GM23338 (cell line): ENCODE measurements at regions not wholly inside any gene's neighbourhood (a gene's known extent, or its start where the extent isn't known, plus 50 kb on each side); places are given as distances from the start of the nearest gene placed in this dataset.

Experiments used
- ATAC-seq: fragments of 200-7000 bp; cut with Tn5 transposase; 3 replicates; pipeline ENCODE4 v1.9.1; 2020
- DNase-seq: peaks from one replicate; pipeline ENCODE4 v3.0.0-alpha.2; 2015; ENCODE audit warnings: low spot score
- H2AFZ ChIP-seq: fragments of 200-600 bp; sonication (generic); 2 replicates; pipeline ENCODE4 v1.8.0; 2016; ENCODE audit warnings: antibody characterized with exemption, mild to moderate bottlenecking, moderate library complexity
- H3F3A ChIP-seq: fragments of 200-600 bp; sonication (generic); replicated peaks from 2 replicates; pipeline ENCODE4 v1.8.0; 2017; ENCODE audit warnings: antibody characterized with exemption, mixed run types, low read depth
- H3K27ac ChIP-seq: fragments of 200-600 bp; sonication (generic); 2 replicates; pipeline ENCODE4 v1.6.1; 2016; ENCODE audit warnings: low read depth
- H3K27me3 ChIP-seq: fragments of 200-600 bp; sonication (generic); 2 replicates; pipeline ENCODE4 v1.8.0; 2016; ENCODE audit warnings: mild to moderate bottlenecking, mixed run types, moderate library complexity; ENCODE audit not compliant: insufficient read depth
- H3K36me3 ChIP-seq: fragments of 200-600 bp; sonication (generic); 2 replicates; pipeline ENCODE4 v1.8.0; 2016; ENCODE audit warnings: mild to moderate bottlenecking; ENCODE audit not compliant: insufficient read depth
- H3K4me1 ChIP-seq: fragments of 200-600 bp; sonication (generic); 2 replicates; pipeline ENCODE4 v1.8.0; 2016; ENCODE audit warnings: mild to moderate bottlenecking, moderate library complexity; ENCODE audit not compliant: insufficient read depth
- H3K4me2 ChIP-seq: fragments of 200-600 bp; sonication (generic); 2 replicates; pipeline ENCODE4 v1.7.1; 2017; ENCODE audit warnings: mixed run types
- H3K4me3 ChIP-seq: fragments of 200-600 bp; sonication (generic); 2 replicates; pipeline ENCODE4 v1.6.1; 2016; ENCODE audit warnings: mixed run types
- H3K79me2 ChIP-seq: fragments of 200-600 bp; sonication (generic); replicated peaks from 2 replicates; pipeline ENCODE4 v1.8.0; 2017; ENCODE audit warnings: mild to moderate bottlenecking; ENCODE audit not compliant: insufficient read depth
- H3K9me2 ChIP-seq: fragments of 200-600 bp; sonication (generic); 2 replicates; pipeline ENCODE4 v1.8.0; 2017; ENCODE audit not compliant: insufficient read depth
- H4K20me1 ChIP-seq: fragments of 200-600 bp; sonication (generic); replicated peaks from 2 replicates; pipeline ENCODE4 v1.8.0; 2017; ENCODE audit warnings: mild to moderate bottlenecking; ENCODE audit not compliant: insufficient read depth
- H3K27ac Mint-ChIP-seq: 2 replicates; pipeline ENCODE4 v1.8.0; 2020; ENCODE audit warnings: inconsistent platforms, mild to moderate bottlenecking, moderate library complexity, mixed read lengths
- H3K27me3 Mint-ChIP-seq: 3 replicates; pipeline ENCODE4 v1.8.0; 2022; ENCODE audit warnings: low read depth, mild to moderate bottlenecking, moderate library complexity, mixed read lengths, inconsistent platforms; ENCODE audit not compliant: insufficient read depth, poor library complexity
- H3K36me3 Mint-ChIP-seq: 3 replicates; pipeline ENCODE4 v1.8.0; 2021; ENCODE audit warnings: low read depth, mild to moderate bottlenecking, inconsistent platforms, moderate library complexity, mixed read lengths
- H3K4me1 Mint-ChIP-seq: 3 replicates; pipeline ENCODE4 v1.8.0; 2020; ENCODE audit warnings: mild to moderate bottlenecking, inconsistent platforms, mixed read lengths
- H3K4me3 Mint-ChIP-seq: 3 replicates; pipeline ENCODE4 v1.8.0; 2021; ENCODE audit warnings: moderate library complexity, mild to moderate bottlenecking, inconsistent platforms, mixed read lengths
- H3K9me3 Mint-ChIP-seq: 3 replicates; pipeline ENCODE4 v1.8.0; 2020; ENCODE audit warnings: moderate library complexity, mild to moderate bottlenecking, inconsistent platforms, mixed read lengths
- CREB1 ChIP-seq: fragments of 250-450 bp; sonication (Bioruptor Pico); IDR thresholded peaks from 2 replicates; pipeline ENCODE4 v1.5.0; 2020; ENCODE audit warnings: low read depth, mild to moderate bottlenecking, moderate library complexity
- EZH2 ChIP-seq: fragments of 200-600 bp; sonication (generic); IDR thresholded peaks from one replicate; pipeline ENCODE4 v1.8.0; 2017; ENCODE audit warnings: antibody characterized with exemption, mild to moderate bottlenecking, low read depth; ENCODE audit not compliant: unreplicated experiment
- EZH2phosphoT487 ChIP-seq: fragments of 200-600 bp; sonication (generic); IDR thresholded peaks from one replicate; pipeline ENCODE4 v1.8.1; 2018; ENCODE audit warnings: antibody characterized with exemption; ENCODE audit not compliant: unreplicated experiment
- POLR2AphosphoS5 ChIP-seq: IDR thresholded peaks from 2 replicates; pipeline ENCODE4 v1.6.1; 2016; ENCODE audit warnings: antibody characterized with exemption, low read depth
- ZNF114 ChIP-seq: fragments of 250-450 bp; sonication (Bioruptor Pico); IDR thresholded peaks from 2 replicates; pipeline ENCODE4 v1.5.0; 2020; ENCODE audit warnings: mild to moderate bottlenecking, moderate library complexity
- ZNF331 ChIP-seq: fragments of 250-450 bp; sonication (Bioruptor Pico); IDR thresholded peaks from 2 replicates; pipeline ENCODE4 v1.5.0; 2020; ENCODE audit warnings: low read depth, mild to moderate bottlenecking, moderate library complexity
- TF ChIP-seq, protein P1 (sequence below): fragments of 250-450 bp; sonication (Bioruptor Pico); IDR thresholded peaks from 2 replicates; pipeline ENCODE4 v1.5.0; 2020; ENCODE audit warnings: mild to moderate bottlenecking, moderate library complexity

DNA sequence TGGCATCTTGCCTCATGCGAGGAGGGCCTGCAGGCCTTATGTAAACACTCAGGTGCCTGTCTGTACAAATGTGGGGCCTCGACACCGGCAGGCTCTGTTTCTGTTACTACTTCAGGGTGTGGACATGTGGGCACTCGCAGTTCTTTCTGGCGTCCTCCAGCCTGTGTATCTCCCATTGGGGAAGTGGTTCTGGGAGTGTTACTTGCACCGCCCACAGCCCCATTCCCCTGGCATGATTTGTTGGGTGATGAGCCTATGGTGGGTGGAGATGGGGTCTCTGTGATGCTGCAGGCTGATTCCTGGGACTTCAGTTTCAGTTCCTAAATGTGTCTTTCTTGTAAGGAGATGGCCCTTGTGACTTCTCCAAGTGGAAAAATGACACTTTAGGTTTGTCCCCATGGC, 82.1 kb upstream of the PITX1 start:
- H3K27me3 ChIP-seq, result no peaks in the 10 kb centered on the region
- Mint-ChIP-seq H3K27ac (no peak overlapping the region), H3K9me3 (no peaks in the 10 kb centered on the region), H3K4me1 (0 out of 3 replicates have a peak, but pooled peaks cover 2% of the 10 kb centered on the region), H3K36me3 (no peaks in the 10 kb centered on the region), H3K27me3 (peaks cover 14% of the 10 kb centered on the region), H3K4me3 (no peak overlapping the region)
- H3F3A ChIP-seq, result no peaks in the 10 kb centered on the region
- H2AFZ ChIP-seq, result no peak overlapping the region
- ATAC-seq (no peak), DNase-seq (no peak)
- H3K4me2 ChIP-seq, result no peak overlapping the region
- H3K9me2 ChIP-seq, result no peaks in the 10 kb centered on the region
- no peak overlapping the region for H3K27ac ChIP-seq
- H3K4me3 ChIP-seq, result no peak overlapping the region
- no peaks in the 10 kb centered on the region for H4K20me1 ChIP-seq
- H3K36me3 ChIP-seq, result no peaks in the 10 kb centered on the region
- H3K4me1 ChIP-seq, result no peaks in the 10 kb centered on the region
- TF ChIP-seq POLR2AphosphoS5 (no peak), ZNF331 (CRISPR knock-in tag) (no peak), CREB1 (no peak), EZH2 (no peak)
- TF ChIP-seq, protein P1, sequence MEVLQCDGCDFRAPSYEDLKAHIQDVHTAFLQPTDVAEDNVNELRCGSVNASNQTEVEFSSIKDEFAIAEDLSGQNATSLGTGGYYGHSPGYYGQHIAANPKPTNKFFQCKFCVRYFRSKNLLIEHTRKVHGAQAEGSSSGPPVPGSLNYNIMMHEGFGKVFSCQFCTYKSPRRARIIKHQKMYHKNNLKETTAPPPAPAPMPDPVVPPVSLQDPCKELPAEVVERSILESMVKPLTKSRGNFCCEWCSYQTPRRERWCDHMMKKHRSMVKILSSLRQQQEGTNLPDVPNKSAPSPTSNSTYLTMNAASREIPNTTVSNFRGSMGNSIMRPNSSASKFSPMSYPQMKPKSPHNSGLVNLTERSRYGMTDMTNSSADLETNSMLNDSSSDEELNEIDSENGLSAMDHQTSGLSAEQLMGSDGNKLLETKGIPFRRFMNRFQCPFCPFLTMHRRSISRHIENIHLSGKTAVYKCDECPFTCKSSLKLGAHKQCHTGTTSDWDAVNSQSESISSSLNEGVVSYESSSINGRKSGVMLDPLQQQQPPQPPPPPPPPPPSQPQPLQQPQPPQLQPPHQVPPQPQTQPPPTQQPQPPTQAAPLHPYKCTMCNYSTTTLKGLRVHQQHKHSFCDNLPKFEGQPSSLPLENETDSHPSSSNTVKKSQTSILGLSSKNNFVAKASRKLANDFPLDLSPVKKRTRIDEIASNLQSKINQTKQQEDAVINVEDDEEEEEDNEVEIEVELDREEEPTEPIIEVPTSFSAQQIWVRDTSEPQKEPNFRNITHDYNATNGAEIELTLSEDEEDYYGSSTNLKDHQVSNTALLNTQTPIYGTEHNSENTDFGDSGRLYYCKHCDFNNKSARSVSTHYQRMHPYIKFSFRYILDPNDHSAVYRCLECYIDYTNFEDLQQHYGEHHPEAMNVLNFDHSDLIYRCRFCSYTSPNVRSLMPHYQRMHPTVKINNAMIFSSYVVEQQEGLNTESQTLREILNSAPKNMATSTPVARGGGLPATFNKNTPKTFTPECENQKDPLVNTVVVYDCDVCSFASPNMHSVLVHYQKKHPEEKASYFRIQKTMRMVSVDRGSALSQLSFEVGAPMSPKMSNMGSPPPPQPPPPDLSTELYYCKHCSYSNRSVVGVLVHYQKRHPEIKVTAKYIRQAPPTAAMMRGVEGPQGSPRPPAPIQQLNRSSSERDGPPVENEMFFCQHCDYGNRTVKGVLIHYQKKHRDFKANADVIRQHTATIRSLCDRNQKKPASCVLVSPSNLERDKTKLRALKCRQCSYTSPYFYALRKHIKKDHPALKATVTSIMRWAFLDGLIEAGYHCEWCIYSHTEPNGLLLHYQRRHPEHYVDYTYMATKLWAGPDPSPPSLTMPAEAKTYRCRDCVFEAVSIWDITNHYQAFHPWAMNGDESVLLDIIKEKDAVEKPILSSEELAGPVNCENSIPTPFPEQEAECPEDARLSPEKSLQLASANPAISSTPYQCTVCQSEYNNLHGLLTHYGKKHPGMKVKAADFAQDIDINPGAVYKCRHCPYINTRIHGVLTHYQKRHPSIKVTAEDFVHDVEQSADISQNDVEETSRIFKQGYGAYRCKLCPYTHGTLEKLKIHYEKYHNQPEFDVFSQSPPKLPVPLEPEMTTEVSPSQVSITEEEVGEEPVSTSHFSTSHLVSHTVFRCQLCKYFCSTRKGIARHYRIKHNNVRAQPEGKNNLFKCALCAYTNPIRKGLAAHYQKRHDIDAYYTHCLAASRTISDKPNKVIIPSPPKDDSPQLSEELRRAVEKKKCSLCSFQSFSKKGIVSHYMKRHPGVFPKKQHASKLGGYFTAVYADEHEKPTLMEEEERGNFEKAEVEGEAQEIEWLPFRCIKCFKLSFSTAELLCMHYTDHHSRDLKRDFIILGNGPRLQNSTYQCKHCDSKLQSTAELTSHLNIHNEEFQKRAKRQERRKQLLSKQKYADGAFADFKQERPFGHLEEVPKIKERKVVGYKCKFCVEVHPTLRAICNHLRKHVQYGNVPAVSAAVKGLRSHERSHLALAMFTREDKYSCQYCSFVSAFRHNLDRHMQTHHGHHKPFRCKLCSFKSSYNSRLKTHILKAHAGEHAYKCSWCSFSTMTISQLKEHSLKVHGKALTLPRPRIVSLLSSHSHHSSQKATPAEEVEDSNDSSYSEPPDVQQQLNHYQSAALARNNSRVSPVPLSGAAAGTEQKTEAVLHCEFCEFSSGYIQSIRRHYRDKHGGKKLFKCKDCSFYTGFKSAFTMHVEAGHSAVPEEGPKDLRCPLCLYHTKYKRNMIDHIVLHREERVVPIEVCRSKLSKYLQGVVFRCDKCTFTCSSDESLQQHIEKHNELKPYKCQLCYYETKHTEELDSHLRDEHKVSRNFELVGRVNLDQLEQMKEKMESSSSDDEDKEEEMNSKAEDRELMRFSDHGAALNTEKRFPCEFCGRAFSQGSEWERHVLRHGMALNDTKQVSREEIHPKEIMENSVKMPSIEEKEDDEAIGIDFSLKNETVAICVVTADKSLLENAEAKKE, result no peak
- H3K79me2 ChIP-seq, result no peaks in the 10 kb centered on the region

DNA sequence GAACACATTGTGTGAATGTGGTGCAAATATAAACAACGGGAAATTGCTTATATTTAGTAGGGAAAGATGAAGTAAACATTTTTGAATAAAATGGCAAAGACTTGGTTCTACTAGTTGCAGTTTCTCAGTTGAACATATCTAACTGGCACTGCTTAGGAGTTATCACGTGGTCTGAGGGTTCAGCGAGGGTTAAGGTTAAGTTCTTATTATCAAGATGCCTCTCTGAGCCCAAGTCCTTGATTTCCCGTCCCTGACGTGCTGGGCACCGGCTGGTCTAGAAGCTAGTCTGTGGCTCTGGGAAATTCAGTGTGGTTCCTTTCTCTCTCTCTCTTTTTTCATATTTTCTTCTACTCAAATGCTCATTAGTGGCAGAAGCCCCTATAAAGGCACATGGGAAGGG, 81.6 kb upstream of the PITX1 start:
- no peak for TF ChIP-seq EZH2phosphoT487
- TF ChIP-seq ZNF114 (CRISPR knock-in tag), result no peak
- no peak for ATAC-seq
- Histone ChIP-seq H4K20me1 (no peaks in the 10 kb centered on the region), H3K9me2 (no peaks in the 10 kb centered on the region), H3K79me2 (no peaks in the 10 kb centered on the region), H3K4me1 (no peaks in the 10 kb centered on the region), H3K27me3 (no peaks in the 10 kb centered on the region), H3K36me3 (no peaks in the 10 kb centered on the region), H3F3A (no peaks in the 10 kb centered on the region), H3K27ac (no peak overlapping the region), H3K4me2 (no peak overlapping the region), H3K4me3 (no peak overlapping the region), H2AFZ (no peak overlapping the region)
- Mint-ChIP-seq H3K36me3 (no peaks in the 10 kb centered on the region), H3K27me3 (peaks cover 14% of the 10 kb centered on the region), H3K4me1 (0 out of 3 replicates have a peak, but pooled peaks cover 2% of the 10 kb centered on the region), H3K9me3 (no peaks in the 10 kb centered on the region), H3K4me3 (no peak overlapping the region), H3K27ac (no peak overlapping the region)
- DNase-seq, result no peak
